ENCODE measurements at regions not wholly inside any gene's neighbourhood (a gene's known extent, or its start where the extent isn't known, plus 50 kb on each side); places are given as distances from the start of the nearest gene placed in this dataset.

DNA sequence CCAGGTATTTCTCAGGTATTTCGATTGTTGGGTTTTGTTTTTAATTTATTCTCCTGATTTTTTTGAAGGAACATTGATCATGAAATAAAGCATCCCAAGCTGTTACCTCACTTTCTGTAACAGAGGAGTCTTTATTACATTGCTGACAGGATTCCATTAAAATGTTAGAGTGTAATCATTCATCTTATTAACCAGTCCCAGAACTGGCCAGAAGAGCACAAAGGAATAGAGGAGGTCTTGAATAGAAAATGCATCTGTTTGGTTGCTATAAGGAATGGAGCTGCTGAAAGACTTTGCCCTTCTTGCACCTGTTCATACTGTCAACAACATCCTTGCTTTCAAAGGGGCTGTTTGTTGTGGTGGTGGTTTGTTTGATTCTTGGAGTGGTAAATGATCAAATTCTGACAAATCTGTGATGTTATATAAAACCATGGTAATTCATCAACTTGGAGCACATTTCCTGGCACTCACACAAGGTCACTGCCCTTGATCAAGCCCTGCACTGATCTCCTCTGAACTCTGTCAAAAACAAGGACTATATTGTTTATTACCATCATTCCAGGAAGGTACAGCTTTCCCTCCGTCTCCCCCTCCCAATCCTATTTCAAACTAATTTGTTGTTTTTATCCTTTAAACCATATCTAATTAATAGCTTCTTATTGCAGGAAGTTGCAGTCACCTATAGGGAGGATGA is 215.8 kb downstream of the PCDH19 start (continued):
- TF ChIP-seq ZNF114 (CRISPR knock-in tag; IDR thresholded peaks at IDR 0.05) (no peak), POLR2AphosphoS5 (IDR thresholded peaks at IDR 0.05; ENCODE audit: low read depth) (no peak), ZNF331 (CRISPR knock-in tag; IDR thresholded peaks at IDR 0.05; ENCODE audit: low read depth) (no peak)
- TF ChIP-seq, protein P1, sequence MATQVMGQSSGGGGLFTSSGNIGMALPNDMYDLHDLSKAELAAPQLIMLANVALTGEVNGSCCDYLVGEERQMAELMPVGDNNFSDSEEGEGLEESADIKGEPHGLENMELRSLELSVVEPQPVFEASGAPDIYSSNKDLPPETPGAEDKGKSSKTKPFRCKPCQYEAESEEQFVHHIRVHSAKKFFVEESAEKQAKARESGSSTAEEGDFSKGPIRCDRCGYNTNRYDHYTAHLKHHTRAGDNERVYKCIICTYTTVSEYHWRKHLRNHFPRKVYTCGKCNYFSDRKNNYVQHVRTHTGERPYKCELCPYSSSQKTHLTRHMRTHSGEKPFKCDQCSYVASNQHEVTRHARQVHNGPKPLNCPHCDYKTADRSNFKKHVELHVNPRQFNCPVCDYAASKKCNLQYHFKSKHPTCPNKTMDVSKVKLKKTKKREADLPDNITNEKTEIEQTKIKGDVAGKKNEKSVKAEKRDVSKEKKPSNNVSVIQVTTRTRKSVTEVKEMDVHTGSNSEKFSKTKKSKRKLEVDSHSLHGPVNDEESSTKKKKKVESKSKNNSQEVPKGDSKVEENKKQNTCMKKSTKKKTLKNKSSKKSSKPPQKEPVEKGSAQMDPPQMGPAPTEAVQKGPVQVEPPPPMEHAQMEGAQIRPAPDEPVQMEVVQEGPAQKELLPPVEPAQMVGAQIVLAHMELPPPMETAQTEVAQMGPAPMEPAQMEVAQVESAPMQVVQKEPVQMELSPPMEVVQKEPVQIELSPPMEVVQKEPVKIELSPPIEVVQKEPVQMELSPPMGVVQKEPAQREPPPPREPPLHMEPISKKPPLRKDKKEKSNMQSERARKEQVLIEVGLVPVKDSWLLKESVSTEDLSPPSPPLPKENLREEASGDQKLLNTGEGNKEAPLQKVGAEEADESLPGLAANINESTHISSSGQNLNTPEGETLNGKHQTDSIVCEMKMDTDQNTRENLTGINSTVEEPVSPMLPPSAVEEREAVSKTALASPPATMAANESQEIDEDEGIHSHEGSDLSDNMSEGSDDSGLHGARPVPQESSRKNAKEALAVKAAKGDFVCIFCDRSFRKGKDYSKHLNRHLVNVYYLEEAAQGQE (IDR thresholded peaks at IDR 0.05; ENCODE audit: unreplicated experiment): no peak
